ENCODE measurements at regions not wholly inside any gene's neighbourhood (a gene's known extent, or its start where the extent isn't known, plus 50 kb on each side); places are given as distances from the start of the nearest gene placed in this dataset.

DNA sequence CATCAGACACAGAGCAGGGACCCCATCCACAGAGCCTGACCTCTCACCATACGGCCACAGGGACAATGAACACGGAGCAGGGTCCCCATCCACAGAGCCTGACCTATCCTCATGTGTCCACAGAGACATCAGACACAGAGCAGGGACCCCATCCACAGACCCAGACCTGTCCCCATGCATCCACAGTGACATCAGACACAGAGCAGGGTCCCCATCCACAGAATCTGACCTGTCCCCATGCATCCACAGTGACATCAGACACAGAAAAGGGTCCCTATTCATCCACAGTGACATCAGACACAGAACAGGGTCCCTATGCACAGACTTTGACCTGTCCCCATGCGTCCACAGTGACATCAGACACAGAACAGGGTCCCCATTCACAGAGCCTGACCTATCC is 325.1 kb upstream of the RAB6C start:
- no peak for DNase-seq (ENCODE audit: low read depth)

GRCh38 chr2:129656081-129656598 is 323.3 kb upstream of the RAB6C start:
- no peak for DNase-seq (ENCODE audit: low read depth)

DNA sequence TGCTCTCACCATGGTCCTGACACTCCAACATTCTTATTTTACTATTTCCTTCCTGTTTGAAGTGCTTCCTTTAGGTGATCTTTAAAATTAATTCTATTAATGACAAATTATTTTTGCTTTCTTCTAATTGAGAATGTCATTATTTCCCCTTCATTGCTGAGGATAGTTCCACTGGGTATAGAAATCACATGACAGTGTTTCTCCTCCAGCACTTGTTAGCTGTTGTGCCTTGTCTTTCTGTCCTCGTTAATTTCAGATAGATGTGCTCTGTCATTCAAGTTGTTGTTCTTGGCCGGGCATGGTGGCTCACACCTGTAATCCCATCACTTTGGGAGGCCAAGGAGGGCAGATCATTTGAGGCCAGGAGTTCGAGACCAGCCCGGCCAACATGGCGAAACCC is 321.0 kb upstream of the RAB6C start:
- no peak for DNase-seq (ENCODE audit: low read depth)

- DNase-seq (ENCODE audit: low read depth), result no peak
Observed at GRCh38 chr2:129661935-129662334, 317.5 kb upstream of the RAB6C start.

- no peak for DNase-seq (ENCODE audit: low read depth)
Observed at GRCh38 chr2:129667577-129667976, 311.9 kb upstream of the RAB6C start.

GRCh38 chr2:129672521-129672920 is 306.9 kb upstream of the RAB6C start:
- no peak for DNase-seq (ENCODE audit: low read depth)

DNA sequence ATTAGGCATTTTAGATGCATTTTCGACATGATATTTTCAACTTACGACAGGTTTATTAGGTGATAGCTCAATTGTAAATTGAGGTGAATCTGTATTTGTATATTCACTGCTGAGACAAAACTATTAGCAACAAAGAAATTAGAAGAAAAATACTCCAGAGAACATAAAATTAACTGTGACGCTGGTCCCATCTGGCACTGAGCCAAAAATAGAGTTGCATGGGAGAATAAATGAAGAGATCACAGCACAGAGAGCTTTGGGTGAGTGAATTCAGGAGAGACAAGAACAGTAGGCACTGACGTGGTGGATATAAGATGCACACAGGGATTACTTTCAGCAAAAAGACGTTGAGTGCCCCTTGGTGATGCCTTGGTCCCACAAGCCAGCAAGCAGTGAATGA is 306.2 kb upstream of the RAB6C start:
- DNase-seq (ENCODE audit: low read depth), result no peak

DNA sequence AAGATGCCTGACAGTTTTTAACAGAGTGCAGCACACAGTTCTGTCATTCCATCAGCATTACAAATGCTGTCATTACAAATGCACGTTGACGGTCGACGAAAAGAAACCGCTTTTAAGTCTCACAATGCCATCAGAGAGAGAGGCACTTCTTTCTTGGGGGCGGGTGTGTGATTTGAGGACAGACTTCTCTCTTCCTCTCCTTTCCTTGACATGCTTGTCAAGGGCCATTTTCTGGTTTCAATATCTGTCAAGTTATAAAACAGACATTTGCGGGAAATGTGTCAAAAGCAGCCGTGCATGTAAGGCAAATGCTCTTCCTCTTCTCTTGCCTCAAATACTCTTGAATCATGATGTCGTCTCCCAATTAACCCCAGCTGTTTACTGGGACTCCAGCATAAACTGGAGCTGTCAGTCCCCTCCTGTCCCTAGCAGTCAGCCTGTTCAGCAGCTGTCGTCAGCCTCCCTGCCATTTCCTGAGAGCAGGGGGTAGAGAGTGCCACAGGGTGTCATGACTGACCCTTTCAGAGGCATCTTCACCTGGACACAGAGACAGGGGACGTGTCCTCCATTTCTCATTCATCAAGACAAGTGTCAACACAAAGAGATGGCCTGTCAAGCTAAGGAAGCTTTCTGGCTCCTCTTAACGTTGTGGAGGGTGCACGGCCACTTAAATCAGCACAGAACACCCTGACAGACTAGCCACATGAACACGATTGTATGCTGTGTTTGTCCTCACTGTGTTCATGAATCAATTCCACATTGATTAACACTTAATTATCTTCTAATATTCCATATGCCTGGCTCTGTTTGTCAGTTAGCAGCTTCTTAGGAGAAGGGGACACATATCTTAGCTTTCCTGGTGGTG is 305.4 kb upstream of the RAB6C start:
- no peak for DNase-seq (ENCODE audit: low read depth)

- no peak for DNase-seq (ENCODE audit: low read depth)
Observed at GRCh38 chr2:129678751-129679150, 300.7 kb upstream of the RAB6C start.

- DNase-seq (ENCODE audit: low read depth), result no peak
Observed at GRCh38 chr2:129681788-129682187, 297.7 kb upstream of the RAB6C start.

DNA sequence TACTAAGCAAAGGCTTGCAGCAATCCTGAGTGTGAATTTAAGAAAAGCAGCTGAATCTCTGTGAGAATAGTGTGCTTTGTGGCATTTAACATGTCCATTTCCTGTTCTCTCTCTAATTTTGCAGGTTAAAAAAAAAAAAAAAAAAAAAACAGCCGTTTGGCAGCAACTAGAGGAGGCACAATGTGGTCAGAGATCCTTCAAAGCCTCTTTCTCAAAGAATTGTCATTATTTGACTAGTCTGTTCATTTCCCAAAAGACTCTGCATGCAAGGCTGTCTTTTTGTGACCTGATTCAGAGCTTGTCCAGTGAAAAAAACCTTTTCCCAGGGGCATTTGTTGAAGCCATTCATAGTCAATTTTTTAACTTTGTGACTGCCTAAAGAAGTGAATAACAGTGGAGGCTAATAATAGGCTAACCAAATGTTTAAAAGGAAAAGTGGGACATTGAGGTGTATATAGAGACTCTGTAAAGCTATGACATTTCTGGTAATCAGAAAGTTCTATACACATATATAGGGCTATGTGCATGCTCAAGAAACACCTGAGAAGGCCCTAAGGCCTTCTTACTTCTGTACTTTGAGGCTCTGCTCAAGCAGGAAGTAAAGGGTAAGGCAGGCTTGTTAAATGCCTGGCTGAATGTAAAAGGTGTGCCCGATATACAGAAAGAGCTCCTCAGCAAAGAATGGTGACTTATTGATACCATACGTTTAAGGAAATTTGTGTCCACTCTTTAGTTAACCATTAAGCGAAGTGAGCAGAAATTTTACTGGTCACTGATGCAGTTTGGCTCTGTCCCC is 289.6 kb upstream of the RAB6C start:
- no peak for DNase-seq (ENCODE audit: low read depth)

GRCh38 chr2:129695496-129695895 is 284.0 kb upstream of the RAB6C start:
- DNase-seq (ENCODE audit: low read depth), result no peak

GRCh38 chr2:129698593-129698992 is 280.9 kb upstream of the RAB6C start:
- no peak for DNase-seq (ENCODE audit: low read depth)

GRCh38 chr2:129699781-129700573 is 279.5 kb upstream of the RAB6C start:
- no peak for DNase-seq (ENCODE audit: low read depth)

DNA sequence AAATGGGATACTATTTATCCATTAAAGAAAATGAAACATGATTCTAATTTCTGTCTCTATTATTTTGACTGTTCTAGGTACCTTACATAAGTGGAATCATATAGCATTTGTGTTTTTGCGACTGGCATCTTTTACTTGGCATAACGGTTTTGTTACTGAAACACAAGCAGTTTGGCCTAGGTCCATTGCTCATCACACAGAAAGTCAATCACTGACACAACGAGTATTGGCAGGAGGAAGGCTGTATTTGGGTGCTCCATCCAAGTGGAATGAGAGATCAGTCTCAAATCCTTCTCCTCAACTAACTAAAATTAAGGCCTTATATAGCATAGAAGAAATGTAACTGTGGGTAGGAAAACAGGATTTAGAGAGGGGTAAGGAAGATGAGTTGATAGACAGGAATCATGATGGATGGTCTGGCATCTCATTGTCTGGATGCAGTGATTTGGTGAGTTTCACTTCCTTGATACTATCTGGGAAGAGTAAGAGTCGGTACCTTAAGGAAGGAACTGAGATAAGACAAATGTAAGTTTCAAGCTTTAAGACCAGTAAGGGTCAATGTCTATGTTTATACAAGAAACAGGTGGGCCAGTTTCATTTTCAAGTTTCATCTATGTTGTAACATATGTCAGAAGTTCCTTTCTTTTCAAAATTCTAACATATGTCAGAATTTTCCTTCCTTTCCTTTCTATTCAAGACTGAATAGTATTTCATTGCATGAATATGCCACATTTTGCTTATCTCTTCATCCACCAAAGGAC is 276.9 kb upstream of the RAB6C start:
- DNase-seq (ENCODE audit: low read depth), result no peak

DNA sequence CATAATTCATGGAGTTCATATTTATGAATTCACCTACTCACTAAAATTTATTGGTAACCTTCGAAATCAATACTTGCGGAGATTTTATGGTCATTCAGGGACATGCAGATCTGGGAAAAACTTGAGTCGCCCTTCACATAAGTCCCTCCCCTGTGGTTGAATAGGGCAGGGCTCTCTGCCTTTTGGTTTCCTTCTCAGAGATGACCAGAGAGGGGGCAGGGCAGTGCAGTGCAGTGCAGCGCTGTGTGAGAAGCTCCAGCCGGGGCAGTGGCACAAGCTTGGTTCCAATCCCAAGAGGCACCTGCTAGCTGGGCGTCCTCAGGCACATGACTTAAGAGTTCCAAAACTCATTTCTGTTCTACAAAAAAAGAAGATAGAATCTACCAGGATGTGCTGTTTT is 274.4 kb upstream of the RAB6C start:
- no peak for DNase-seq (ENCODE audit: low read depth)

DNA sequence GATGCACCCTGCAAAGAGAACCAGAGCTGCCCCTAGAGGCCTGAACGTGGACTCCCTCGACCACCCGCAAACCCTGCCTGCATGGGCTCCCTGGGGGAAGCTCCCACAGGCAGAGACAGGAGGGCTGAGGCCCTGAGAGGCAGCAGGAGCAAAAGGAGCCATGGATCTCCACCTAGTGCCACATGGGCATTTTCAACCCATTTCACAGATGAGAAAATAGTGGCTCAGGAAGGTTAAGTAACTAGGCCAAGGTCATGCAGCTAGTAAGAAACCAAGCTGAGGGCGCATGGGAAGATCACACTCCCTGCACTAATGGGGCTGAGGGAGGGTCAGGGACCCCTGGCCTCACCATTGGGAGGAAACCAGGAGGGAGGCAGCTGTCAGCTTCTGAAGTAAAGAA is 271.7 kb upstream of the RAB6C start:
- no peak for DNase-seq (ENCODE audit: low read depth)

GRCh38 chr2:129708221-129708967 is 271.1 kb upstream of the RAB6C start:
- no peak for DNase-seq (ENCODE audit: low read depth)

GRCh38 chr2:129709001-129709955 is 270.2 kb upstream of the RAB6C start:
- DNase-seq (ENCODE audit: low read depth), result no peak

All from HT1080 (cell line).